NCI-H187 treated with DMSO at 0.1 percent for 48 hours (cell line): ENCODE measurements at regions not wholly inside any gene's neighbourhood (a gene's known extent, or its start where the extent isn't known, plus 50 kb on each side); places are given as distances from the start of the nearest gene placed in this dataset.
"Not testable (repeated sequence)": the region's sequence is repeated elsewhere in the genome, so short reads cannot be mapped to it uniquely, and the experiment has no call there.

Experiments used
- DNase-seq: peaks from one replicate; lab custom pipeline; 2025; lab: John Stamatoyannopoulos, UW

DNA sequence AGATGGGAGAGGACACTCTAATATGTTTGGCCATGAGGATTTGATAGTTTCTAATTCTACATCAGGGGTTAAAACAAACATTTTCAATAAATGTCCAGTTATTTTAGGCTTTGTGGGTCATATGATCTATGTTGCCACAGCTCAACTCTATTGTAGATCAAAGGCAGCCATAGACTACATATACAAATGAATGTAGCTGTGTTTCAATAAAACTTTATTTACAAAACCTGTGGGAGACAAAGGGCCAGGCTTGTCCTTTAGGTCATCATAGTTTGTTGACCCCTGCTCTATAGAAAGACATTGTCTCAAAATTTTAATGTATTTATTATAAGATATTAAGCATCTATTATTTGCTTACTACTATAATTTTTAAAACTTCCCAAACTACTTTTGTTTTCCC, 325.4 kb upstream of the MEF2C start:
- no peak for DNase-seq

DNA sequence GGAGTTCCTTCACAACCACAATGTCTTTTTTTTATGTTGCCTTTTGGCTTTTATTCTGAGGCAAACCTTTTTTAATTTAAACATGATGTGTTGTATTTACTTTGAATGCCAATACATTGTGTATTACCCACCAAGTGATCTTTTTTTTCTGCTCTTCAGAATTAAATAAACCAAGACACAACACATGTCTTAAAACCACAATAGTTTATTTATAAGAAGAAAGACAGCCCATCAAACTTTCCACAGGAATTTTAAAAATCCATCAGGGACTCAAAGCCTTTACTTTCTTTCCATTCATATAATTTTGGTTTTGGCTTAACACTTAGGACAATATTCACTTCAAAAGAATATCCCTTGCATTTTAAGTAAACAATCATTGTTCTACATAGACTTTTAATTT, 321.8 kb upstream of the MEF2C start:
- no peak for DNase-seq

DNA sequence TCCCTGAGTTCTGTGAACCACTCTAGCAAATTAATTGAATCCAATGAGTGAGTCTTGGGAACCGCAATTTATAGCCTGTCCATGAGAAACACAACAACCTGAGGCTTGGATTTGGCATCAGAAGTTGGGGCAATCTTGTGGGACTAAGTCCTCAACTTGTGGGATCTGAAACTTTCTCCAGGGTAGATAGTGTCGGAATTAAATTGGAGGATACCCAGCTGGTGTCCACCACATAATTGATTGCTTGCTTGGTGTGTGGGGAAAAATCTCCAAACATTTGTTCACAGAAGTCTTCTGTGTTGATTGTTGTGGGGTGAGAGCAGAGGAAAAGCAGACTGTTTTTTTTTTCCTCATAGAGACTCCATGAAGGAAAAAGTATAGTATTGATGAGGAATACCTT, 320.6 kb upstream of the MEF2C start:
- no peak for DNase-seq

DNA sequence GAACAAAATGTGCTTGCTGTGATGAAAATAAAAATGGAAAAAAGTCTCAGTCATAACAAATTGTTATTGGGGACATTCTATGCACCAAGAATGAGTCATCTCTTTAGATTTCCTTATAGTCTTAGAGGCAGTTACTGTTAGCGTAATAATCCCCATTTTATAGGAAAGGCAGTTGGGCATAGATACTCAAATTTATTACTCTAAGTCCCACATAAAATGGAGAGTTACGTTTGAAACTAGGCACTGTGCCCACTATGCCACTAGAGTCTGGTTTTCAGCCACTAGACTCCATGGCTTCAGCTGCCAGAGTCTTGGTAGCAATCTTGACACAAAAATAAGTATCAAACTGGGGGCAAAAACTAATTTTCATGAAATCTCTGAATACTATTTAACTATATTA, 317.9 kb upstream of the MEF2C start:
- no peak for DNase-seq

DNA sequence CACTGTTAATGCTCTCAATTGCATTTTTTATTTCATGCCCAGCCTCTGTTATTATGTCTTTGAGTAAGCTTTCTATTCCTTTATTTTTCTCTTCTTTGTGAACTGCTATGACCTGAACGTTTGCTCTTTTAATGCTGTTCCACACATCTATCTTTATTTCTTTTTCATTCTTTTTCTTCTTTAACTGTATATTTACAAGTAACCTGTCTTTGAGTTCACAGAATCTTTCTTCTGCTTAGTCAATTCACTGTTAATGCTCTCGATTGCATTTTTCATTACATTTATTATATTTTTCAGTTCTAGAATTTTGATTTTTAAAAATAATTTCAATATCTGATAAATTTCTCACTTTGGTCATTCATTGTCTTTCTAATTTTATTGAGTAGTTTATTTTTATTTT, 316.3 kb upstream of the MEF2C start:
- no peak for DNase-seq

DNA sequence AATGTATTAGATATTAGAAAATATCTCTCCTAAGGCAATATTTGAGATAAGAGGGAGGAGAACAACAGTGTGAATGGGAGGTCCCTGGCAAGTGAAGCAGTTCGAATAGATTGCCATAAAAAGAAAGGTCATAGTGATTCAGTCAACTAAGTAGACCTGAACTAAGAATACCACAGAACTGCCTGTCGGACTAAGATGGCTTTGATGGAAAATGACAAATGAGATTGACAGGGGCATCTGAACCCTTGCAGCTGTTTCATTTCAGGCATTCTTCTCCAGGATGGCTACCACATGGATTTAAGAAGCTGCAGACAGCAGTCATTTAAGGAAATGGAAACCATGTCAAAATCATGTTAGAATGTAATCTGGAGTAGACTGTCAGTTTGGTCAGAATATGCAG, 308.4 kb upstream of the MEF2C start:
- no peak for DNase-seq

DNA sequence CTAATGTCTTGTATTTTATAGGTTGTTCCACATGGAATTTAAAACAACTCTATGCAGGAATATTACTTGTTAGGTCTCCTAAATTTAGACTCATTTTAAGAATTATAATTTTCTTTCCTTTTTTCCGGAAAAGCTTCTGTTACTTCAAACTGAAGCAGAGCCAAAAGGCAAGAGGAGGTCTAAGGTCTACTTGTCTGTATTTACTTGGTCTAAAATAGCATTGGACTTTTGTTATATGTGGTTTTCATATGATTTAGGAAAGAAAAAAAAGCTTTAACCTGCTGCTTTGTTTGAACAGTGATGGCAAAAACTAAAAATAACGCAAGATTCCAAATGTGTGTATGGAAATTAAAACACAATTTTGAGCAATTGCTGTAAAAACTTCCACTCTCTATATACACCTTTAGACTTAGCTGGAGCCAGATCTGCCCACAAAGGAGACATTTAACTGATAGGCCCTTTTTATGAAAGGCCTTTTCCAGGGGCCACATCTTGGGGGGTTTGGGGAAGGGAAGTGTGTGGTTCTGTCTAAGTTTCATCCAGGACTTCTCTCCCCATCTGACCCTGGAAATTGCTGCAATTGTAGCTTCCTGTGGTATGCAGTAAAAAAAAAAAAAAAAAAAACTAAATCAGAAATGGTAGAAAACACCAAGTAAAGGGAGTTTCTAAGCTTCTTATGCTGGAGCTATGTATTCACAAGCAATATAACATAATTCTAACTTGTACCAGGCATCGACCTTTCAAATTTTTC, 307.7 kb upstream of the MEF2C start:
- no peak for DNase-seq

DNA sequence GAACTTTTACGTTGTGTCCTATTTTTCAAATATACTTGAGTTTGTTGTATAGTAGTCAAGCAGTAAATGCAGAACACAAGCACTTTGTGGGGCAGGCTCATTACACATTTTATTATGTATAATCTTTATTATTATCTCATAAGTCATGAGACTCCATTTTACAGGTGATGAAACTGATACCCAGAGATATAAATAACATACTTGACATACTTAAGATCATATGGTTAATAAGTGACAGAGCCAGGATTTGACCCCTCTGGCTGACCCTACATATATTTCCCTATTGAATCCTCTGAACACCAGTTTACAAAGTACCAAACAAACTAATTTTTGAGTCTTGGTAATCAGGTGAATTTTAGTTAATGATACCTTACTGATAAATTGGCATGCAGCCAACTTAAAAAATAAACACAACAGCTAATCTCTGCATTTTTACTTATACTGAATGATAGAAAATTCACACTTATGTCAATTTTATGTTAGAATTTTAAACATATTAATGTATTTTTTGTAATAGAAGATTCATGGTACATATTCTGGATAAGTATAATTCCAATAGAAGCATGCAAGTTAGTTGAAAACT, 305.0 kb upstream of the MEF2C start:
- no peak for DNase-seq

DNA sequence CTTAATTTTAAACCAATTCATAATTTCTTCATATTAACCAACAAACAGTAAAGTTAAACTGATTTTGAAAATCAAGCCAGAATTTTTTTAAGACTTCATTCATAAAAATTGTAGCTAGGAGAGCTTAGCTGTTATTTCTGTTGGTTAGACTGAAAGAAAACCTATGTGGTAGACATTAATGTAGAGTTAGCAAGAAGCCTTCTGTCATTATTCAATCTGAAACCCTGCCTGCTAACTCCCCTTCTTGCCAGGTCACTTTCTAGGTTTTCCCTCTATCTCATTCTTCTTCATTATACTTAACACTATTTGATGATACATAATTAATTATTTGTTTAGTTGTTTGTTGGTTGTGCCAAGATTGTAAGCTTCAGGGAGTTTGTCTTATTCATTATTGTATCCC, 304.3 kb upstream of the MEF2C start:
- DNase-seq, result no peak

DNA sequence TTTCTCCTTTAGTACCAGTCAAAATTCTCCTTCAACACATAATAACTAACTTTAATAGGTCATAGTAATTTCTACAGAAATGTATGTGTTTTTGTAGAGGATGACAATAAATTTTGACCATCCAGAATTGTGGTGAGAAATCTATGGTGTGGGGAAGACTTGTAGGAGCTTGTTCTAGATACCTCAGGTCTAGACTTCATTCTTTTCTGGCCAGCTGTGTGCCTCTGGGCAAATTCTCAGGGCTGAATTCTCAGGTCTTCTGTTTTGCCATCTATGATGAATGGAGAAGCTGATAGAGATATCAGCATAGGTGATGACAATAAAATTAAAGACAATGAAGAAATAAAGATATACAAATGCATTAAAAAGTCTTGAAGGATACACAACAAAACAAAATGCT, 298.6 kb upstream of the MEF2C start:
- DNase-seq, result no peak

DNA sequence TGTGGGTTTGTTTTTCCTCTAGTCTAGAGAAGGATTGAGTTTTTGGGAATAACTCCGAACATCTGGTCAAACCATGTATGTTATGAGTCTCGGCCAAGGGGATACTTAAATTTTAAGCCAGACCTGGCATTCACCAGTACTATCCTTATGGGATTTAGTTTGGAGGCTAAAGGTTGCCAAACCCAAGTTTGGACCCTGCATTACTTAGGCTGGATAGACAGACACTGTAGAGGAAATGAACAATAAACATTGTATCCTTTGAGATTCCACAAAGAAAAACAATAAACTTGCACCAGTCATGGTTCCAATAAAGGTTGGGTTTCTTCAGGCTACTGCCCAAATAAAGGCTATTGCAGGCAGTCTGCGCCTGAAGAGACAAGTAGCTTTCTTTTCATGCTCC, 296.7 kb upstream of the MEF2C start:
- no peak for DNase-seq

DNA sequence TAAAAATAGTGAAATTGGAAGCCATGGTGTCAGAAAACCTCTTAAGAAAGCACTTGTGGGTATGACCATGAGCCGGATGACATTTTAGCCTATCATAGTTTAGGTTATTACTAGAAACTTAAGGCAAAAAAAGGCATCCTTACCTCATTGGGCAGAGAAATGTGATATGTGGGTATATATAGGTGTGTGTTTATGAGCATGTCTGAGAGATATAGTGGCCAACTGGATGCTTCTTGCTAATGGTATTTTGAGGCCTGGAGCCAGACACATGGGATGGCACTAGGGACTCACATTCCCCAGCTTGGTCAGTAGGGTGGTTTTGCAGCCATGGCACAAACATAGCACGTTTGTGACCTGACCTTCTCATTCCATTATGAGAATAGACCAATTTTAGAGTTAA, 295.6 kb upstream of the MEF2C start:
- no peak for DNase-seq

DNA sequence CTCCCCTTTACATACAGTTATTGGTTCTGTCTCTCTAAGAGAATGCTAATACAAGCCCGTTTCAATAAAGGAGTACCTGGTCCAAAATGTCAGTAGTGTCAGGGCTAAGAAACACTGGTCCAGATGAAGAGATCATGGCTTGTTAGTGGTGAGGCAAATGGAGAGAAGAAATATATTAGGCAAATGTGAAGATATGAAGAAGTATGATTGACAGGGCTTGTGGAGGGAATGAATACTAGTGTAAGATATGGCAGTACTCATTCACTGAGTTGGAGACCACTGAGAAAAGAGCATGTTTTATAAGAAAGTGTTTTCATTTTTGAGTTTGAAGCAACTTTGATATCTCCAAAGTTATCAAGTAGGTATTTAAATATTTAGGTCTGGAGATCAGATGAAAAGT, 290.5 kb upstream of the MEF2C start:
- DNase-seq, result no peak

DNA sequence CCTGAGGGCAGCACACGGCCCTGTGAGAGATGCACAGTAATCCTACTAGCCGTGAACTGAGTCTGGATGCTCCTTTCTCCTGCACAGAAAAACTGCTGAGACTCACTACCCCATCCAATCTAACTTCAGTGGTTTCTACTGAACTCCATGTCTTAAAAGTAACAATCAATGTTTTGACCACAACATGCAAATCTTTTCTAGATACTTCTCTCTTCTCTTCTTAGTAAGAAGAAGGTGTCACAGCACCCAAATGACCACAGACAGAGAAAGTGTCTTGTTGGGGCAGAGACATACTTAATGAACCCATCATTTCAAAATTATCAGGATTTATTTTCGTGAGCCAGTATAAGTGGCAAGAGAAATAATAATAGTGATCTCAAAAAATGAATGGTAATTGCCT, 285.8 kb upstream of the MEF2C start:
- no peak for DNase-seq

DNA sequence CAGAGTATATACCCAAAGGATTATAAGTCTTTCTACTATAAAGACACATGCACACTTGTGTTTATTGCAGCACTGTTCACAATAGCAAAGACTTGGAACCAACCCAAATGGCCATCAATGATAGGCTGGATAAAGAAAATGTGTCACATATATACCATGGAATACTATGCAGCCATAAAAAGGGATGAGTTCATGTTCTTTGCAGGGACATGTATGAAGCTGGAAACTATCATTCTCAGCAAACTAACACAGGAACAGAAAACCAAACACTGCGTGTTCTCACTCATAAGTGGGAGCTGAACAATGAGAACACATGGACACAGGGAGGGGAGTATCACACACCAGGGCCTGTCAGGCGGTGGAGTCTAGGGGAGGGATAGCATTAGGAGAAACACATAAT, 281.7 kb upstream of the MEF2C start:
- not testable (repeated sequence) for DNase-seq

DNA sequence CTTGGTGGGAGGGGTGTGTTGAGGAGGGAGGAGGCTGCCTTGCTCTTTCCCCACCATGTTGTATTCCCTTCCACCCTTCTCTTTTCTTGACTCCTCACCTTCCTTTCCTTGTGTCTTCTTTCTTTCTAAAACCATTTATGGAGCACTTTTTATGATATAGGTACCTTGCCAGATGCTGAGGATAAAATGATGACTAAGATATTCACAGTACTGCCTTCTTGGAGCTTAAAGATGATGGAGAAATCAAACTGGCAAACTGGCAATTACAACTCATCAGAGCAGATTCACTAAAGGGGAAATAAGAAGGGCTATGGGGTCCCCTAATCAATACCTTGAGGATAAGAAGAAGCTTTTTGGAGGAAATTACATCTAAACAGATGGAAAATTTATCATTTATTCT, 273.2 kb upstream of the MEF2C start:
- no peak for DNase-seq

DNA sequence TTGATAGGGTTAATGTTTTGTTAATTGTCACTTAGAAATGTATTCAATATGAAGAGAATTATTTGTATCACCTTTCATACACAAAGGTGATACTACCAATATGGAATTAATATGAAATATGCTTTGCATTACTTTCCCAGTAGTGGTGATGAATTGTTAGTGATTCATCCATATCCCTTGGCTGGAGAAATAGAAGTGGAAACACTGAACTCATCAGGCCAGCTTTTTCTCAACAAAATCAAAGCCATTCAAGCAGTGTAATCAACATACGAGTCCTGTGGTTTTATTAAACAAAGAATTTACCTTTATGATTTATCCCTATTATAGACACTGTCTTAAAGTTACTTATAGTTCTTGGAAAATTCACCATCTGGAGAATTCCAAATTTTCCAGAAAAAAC, 264.0 kb upstream of the MEF2C start:
- DNase-seq, result no peak

DNA sequence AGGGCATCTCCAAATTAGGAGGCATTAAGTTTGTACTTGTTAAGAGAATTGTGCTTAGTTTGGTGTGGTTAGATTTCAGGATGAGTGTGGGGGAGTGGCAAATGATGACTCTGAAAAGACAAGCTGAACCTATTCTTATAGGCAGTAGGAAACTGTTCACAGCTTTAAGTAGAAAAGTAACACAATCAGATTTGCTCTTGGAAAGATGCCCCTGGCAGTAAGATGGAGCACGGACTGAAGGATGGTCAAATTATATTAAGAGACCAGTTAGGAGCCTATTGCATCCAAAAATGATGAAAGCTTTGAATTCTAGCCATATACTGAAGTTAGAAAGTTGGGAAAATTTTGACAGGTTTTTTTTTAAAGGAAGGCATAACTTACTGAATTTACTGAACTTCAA, 254.2 kb upstream of the MEF2C start:
- DNase-seq, result no peak

DNA sequence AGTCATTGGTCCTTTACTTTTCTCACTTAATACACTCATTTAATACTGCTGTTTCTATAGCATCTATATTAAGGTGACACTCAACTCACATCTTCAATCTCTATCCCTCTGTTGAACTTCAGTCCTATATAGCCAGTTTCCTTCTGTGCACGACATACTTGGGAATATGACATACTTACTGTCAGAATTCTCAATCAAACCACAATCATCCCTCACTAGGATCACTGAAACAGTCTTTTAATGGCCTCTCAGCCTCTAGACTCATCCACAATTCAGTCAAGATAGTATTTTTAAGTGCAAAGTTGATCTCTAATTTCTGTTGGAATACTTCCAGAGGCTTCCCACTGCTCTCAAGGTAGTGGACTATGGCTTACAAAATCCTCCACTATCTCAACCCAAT, 251.0 kb upstream of the MEF2C start:
- DNase-seq, result no peak

DNA sequence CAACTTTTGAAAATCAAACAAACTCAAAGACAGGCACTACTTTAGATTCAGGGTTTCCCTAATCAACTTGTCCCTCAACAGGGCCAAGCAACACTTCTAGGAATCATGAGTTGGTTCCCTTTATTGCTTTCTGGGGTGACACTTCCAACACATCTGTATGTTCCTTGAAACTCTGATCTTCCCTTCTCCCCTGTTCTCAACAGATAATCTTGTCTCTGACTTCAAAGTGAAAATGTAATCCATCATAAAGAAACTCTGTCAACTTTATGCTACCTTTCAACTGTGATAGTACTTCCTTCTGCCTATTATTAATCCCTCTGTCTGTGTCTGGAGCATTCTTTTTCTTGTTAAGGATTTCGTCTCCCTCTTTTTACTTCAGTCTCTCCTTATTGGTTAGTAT, 250.1 kb upstream of the MEF2C start:
- DNase-seq, result no peak

DNA sequence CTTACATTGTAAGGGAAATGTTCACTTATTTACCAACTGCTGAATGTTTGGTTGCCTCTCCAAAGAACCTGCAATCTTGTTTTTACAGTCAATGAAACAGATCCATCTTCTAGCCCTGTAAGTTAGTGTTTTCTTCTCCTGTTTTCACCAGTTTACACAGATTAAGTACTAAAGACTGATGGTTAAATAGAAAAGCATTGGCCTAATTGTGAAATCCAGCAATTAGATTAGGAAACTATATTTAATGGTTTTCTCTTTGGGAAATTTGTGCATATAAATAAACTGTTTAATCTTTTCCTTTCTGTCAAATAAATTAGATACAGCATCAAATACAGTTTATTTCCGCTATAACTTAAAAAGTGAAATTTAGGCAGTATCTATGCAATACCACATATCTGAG, 247.9 kb upstream of the MEF2C start:
- DNase-seq, result no peak

DNA sequence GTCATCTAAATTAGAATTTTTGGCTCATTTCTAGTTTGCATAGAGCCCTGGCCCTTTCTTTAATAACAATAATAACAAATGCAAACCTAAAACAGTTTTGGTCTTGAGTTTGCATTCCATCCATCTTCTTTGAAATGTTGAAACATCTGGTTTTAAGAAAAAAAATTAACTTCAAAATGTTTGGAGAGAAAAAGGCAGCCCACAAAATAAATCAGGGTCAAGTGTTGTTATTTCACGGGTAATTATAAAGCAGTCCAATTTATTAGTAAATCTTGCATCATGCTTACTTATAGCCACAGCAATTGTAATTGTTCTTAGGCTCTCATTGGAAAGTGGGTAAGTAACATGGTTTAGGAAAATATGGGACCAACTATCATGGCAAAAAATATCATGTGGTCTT, 247.0 kb upstream of the MEF2C start:
- no peak for DNase-seq

DNA sequence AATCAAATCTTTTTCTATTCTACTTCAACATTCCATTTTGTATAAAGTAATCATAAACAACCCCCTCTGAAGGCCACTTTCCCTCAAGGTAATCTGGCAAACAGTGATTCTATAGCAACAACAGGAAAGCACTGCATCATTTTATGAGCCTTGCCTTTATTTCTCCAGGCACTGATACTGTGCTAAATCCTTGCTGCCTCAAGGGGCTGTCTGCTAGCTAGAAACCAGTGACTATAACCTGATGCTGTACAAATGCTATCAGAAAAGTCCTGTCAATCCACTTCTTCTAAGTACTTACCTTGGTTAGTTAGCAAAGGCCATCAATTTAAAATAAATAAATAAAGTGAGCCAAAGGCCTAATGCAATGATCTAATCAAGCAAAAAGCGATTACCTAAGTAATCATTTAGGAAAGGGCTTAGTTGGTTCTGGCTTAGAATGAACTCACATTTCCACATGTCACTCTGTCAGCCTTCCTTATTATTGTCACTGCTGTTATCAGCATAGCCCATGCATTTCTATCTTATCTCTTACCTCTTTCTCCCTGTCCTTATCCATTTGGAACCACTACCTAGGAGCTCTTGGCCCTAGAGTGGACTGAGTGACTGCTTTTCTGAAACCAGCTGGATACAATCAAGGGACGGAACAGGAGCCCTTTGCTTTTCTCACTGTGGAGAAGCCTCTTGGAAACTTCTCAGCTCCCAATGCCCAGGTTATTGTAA, 246.1 kb upstream of the MEF2C start:
- DNase-seq, result no peak

DNA sequence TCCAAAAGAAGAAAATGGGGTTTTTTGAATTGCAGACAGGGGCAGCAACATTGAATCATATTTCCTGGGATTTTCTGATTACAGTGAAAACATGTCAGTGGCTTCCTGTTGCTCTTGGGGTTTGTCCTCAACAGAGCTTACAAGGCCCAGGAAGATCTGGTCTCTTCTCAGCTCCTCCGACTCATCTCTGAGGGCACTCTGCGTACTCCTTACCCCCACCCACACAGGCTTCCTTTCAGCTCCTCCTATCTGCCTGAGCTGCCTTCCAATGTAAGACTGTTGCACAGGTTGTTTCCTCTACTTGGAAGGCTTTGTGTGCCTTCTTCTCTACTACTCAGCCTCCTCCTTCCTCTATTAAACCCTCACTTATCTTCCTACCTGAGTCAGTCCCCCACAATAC, 245.1 kb upstream of the MEF2C start:
- DNase-seq, result no peak
